Neural progenitor cell (in vitro differentiated cells): ENCODE measurements at regions not wholly inside any gene's neighbourhood (a gene's known extent, or its start where the extent isn't known, plus 50 kb on each side); places are given as distances from the start of the nearest gene placed in this dataset.

ENCODE experiments used
- EZH2phosphoT487 ChIP-seq: fragments of 200-600 bp; sonication (generic); IDR thresholded peaks from 2 replicates; pipeline ENCODE4 v1.6.1; 2017; ENCODE audit warnings: antibody characterized with exemption
- TF ChIP-seq, protein P1 (sequence below): fragments of 200-600 bp; sonication (generic); IDR thresholded peaks from 2 replicates; pipeline ENCODE4 v1.5.1; 2017; ENCODE audit warnings: antibody characterized with exemption, mild to moderate bottlenecking

GRCh38 chr16:5965321-5965720 lies 867.7 kb upstream of the EEF2KMT start:
- TF ChIP-seq, protein P1, sequence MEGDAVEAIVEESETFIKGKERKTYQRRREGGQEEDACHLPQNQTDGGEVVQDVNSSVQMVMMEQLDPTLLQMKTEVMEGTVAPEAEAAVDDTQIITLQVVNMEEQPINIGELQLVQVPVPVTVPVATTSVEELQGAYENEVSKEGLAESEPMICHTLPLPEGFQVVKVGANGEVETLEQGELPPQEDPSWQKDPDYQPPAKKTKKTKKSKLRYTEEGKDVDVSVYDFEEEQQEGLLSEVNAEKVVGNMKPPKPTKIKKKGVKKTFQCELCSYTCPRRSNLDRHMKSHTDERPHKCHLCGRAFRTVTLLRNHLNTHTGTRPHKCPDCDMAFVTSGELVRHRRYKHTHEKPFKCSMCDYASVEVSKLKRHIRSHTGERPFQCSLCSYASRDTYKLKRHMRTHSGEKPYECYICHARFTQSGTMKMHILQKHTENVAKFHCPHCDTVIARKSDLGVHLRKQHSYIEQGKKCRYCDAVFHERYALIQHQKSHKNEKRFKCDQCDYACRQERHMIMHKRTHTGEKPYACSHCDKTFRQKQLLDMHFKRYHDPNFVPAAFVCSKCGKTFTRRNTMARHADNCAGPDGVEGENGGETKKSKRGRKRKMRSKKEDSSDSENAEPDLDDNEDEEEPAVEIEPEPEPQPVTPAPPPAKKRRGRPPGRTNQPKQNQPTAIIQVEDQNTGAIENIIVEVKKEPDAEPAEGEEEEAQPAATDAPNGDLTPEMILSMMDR: no peak
- no peak for TF ChIP-seq EZH2phosphoT487
